ENCODE measurements at regions not wholly inside any gene's neighbourhood (a gene's known extent, or its start where the extent isn't known, plus 50 kb on each side); places are given as distances from the start of the nearest gene placed in this dataset.
"Not testable (repeated sequence)": the region's sequence is repeated elsewhere in the genome, so short reads cannot be mapped to it uniquely, and the experiment has no call there.

GRCh38 chr5:29191269-29192048 is 2002.0 kb upstream of the CDH6 start:
- not testable (repeated sequence) for H3K9me3 ChIP-seq (ENCODE audit: low read length); H2AFZ ChIP-seq (ENCODE audit: low read length); H3K4me3 ChIP-seq (ENCODE audit: low read length); H3K9ac ChIP-seq (ENCODE audit: low read length); H3K4me1 ChIP-seq (ENCODE audit: low read length); H3K79me2 ChIP-seq (ENCODE audit: low read length); H4K20me1 ChIP-seq (ENCODE audit: insufficient read depth, low read depth, low read length); H3K27me3 ChIP-seq (ENCODE audit: low read length); H3K27ac ChIP-seq (ENCODE audit: low read length); H3K36me3 ChIP-seq (ENCODE audit: insufficient read depth, low read length); H3K4me2 ChIP-seq (ENCODE audit: low read depth, low read length, poor library complexity, severe bottlenecking); H3K9me2 ChIP-seq (replicated peaks; ENCODE audit: insufficient read depth, low read length); DNase-seq

GRCh38 chr5:29190398-29190797 is 2003.1 kb upstream of the CDH6 start:
- not testable (repeated sequence) for DNase-seq; H3K36me3 ChIP-seq (ENCODE audit: insufficient read depth, low read length); H3K4me1 ChIP-seq (ENCODE audit: low read length)

GRCh38 chr5:29186380-29186779 is 2007.1 kb upstream of the CDH6 start:
- H3K9me3 ChIP-seq (ENCODE audit: low read length); H3K4me3 ChIP-seq (ENCODE audit: low read length); H3K9me2 ChIP-seq (replicated peaks; ENCODE audit: insufficient read depth, low read length); H3K36me3 ChIP-seq (ENCODE audit: insufficient read depth, low read length); H4K20me1 ChIP-seq (ENCODE audit: insufficient read depth, low read depth, low read length); H2AFZ ChIP-seq (ENCODE audit: low read length); H3K4me1 ChIP-seq (ENCODE audit: low read length); H3K27me3 ChIP-seq (ENCODE audit: low read length); DNase-seq; H3K27ac ChIP-seq (ENCODE audit: low read length); H3K9ac ChIP-seq (ENCODE audit: low read length); H3K79me2 ChIP-seq (ENCODE audit: low read length); H3K4me2 ChIP-seq (ENCODE audit: low read depth, low read length, poor library complexity, severe bottlenecking): not testable (repeated sequence)

More at GRCh38 chr5:29190398-29190797, 2003.1 kb upstream of the CDH6 start:
- H3K27me3 ChIP-seq (ENCODE audit: low read length); H3K4me2 ChIP-seq (ENCODE audit: low read depth, low read length, poor library complexity, severe bottlenecking); H3K4me3 ChIP-seq (ENCODE audit: low read length); H3K79me2 ChIP-seq (ENCODE audit: low read length); H4K20me1 ChIP-seq (ENCODE audit: insufficient read depth, low read depth, low read length); H3K9ac ChIP-seq (ENCODE audit: low read length); H3K27ac ChIP-seq (ENCODE audit: low read length); H3K9me2 ChIP-seq (replicated peaks; ENCODE audit: insufficient read depth, low read length); H2AFZ ChIP-seq (ENCODE audit: low read length): not testable (repeated sequence)
- peaks cover 10% of the 10 kb centered on the region; the same call in 1 of the 2 replicates for H3K9me3 ChIP-seq (ENCODE audit: low read length)

GRCh38 chr5:29185558-29185957 is 2007.9 kb upstream of the CDH6 start:
- no peaks in the 10 kb centered on the region for H3K27me3 ChIP-seq (ENCODE audit: low read length)
- no peak for DNase-seq
- H3K27ac ChIP-seq (ENCODE audit: low read length) = no peak overlapping the region
- no peak overlapping the region for H3K9ac ChIP-seq (ENCODE audit: low read length)
- H2AFZ ChIP-seq (ENCODE audit: low read length) = no peak overlapping the region
- H3K9me3 ChIP-seq (ENCODE audit: low read length) = peaks cover 3% of the 10 kb centered on the region; the same call in 1 of the 2 replicates
- H3K4me2 ChIP-seq (ENCODE audit: low read depth, low read length, poor library complexity, severe bottlenecking) = no peak overlapping the region
- no peaks in the 10 kb centered on the region for H4K20me1 ChIP-seq (ENCODE audit: insufficient read depth, low read depth, low read length)
- no peaks in the 10 kb centered on the region for H3K9me2 ChIP-seq (replicated peaks; ENCODE audit: insufficient read depth, low read length)
- no peaks in the 10 kb centered on the region for H3K36me3 ChIP-seq (ENCODE audit: insufficient read depth, low read length)
- H3K4me3 ChIP-seq (ENCODE audit: low read length) = no peak overlapping the region
- H3K4me1 ChIP-seq (ENCODE audit: low read length) = no peaks in the 10 kb centered on the region
- no peaks in the 10 kb centered on the region for H3K79me2 ChIP-seq (ENCODE audit: low read length)

GRCh38 chr5:29175774-29176173 is 2017.7 kb upstream of the CDH6 start:
- Histone ChIP-seq H3K9me2 (replicated peaks; ENCODE audit: insufficient read depth, low read length) (no peaks in the 10 kb centered on the region), H3K79me2 (ENCODE audit: low read length) (no peaks in the 10 kb centered on the region), H3K27ac (ENCODE audit: low read length) (no peak overlapping the region), H4K20me1 (ENCODE audit: insufficient read depth, low read depth, low read length) (no peaks in the 10 kb centered on the region), H3K27me3 (ENCODE audit: low read length) (no peaks in the 10 kb centered on the region), H3K4me2 (ENCODE audit: low read depth, low read length, poor library complexity, severe bottlenecking) (no peak overlapping the region), H3K9me3 (ENCODE audit: low read length) (peaks cover 25% of the 10 kb centered on the region), H2AFZ (ENCODE audit: low read length) (no peak overlapping the region), H3K9ac (ENCODE audit: low read length) (no peak overlapping the region), H3K4me1 (ENCODE audit: low read length) (no peaks in the 10 kb centered on the region), H3K4me3 (ENCODE audit: low read length) (no peak overlapping the region), H3K36me3 (ENCODE audit: insufficient read depth, low read length) (no peaks in the 10 kb centered on the region)
- no peak for DNase-seq

GRCh38 chr5:29170599-29170998 is 2022.9 kb upstream of the CDH6 start:
- H3K4me3 ChIP-seq (ENCODE audit: low read length) = no peak overlapping the region
- no peaks in the 10 kb centered on the region for H4K20me1 ChIP-seq (ENCODE audit: insufficient read depth, low read depth, low read length)
- no peaks in the 10 kb centered on the region for H3K27me3 ChIP-seq (ENCODE audit: low read length)
- H3K36me3 ChIP-seq (ENCODE audit: insufficient read depth, low read length) = no peaks in the 10 kb centered on the region
- H3K27ac ChIP-seq (ENCODE audit: low read length) = no peak overlapping the region
- H3K4me2 ChIP-seq (ENCODE audit: low read depth, low read length, poor library complexity, severe bottlenecking) = no peak overlapping the region
- no peaks in the 10 kb centered on the region for H3K79me2 ChIP-seq (ENCODE audit: low read length)
- H3K9me3 ChIP-seq (ENCODE audit: low read length) = peaks cover 17% of the 10 kb centered on the region
- DNase-seq = no peak
- H2AFZ ChIP-seq (ENCODE audit: low read length) = no peak overlapping the region
- H3K9me2 ChIP-seq (replicated peaks; ENCODE audit: insufficient read depth, low read length) = no peaks in the 10 kb centered on the region
- H3K4me1 ChIP-seq (ENCODE audit: low read length) = no peaks in the 10 kb centered on the region
- H3K9ac ChIP-seq (ENCODE audit: low read length) = no peak overlapping the region

- Histone ChIP-seq H3K4me3 (ENCODE audit: low read length) (no peak overlapping the region), H3K4me2 (ENCODE audit: low read depth, low read length, poor library complexity, severe bottlenecking) (no peak overlapping the region), H3K9me2 (replicated peaks; ENCODE audit: insufficient read depth, low read length) (no peaks in the 10 kb centered on the region), H3K79me2 (ENCODE audit: low read length) (no peaks in the 10 kb centered on the region), H3K9ac (ENCODE audit: low read length) (no peak overlapping the region), H3K27me3 (ENCODE audit: low read length) (no peaks in the 10 kb centered on the region), H2AFZ (ENCODE audit: low read length) (no peak overlapping the region), H3K9me3 (ENCODE audit: low read length) (peaks cover 17% of the 10 kb centered on the region), H4K20me1 (ENCODE audit: insufficient read depth, low read depth, low read length) (no peaks in the 10 kb centered on the region), H3K36me3 (ENCODE audit: insufficient read depth, low read length) (no peaks in the 10 kb centered on the region), H3K4me1 (ENCODE audit: low read length) (no peaks in the 10 kb centered on the region), H3K27ac (ENCODE audit: low read length) (no peak overlapping the region)
- DNase-seq = no peak
Measured at GRCh38 chr5:29169886-29170285, 2023.6 kb upstream of the CDH6 start.

- Histone ChIP-seq H3K9me2 (replicated peaks; ENCODE audit: insufficient read depth, low read length) (no peaks in the 10 kb centered on the region), H3K27ac (ENCODE audit: low read length) (no peak overlapping the region), H2AFZ (ENCODE audit: low read length) (no peak overlapping the region), H3K4me2 (ENCODE audit: low read depth, low read length, poor library complexity, severe bottlenecking) (no peak overlapping the region), H4K20me1 (ENCODE audit: insufficient read depth, low read depth, low read length) (no peaks in the 10 kb centered on the region), H3K79me2 (ENCODE audit: low read length) (no peaks in the 10 kb centered on the region), H3K9ac (ENCODE audit: low read length) (no peak overlapping the region), H3K36me3 (ENCODE audit: insufficient read depth, low read length) (no peaks in the 10 kb centered on the region), H3K27me3 (ENCODE audit: low read length) (no peaks in the 10 kb centered on the region), H3K9me3 (ENCODE audit: low read length) (peaks cover 12% of the 10 kb centered on the region), H3K4me3 (ENCODE audit: low read length) (no peak overlapping the region), H3K4me1 (ENCODE audit: low read length) (no peaks in the 10 kb centered on the region)
- no peak for DNase-seq
Measured at GRCh38 chr5:29162297-29162696, 2031.2 kb upstream of the CDH6 start.

Data from Karpas-422 (cell line).